Panc1 (cell line): ENCODE measurements at regions not wholly inside any gene's neighbourhood (a gene's known extent, or its start where the extent isn't known, plus 50 kb on each side); places are given as distances from the start of the nearest gene placed in this dataset.

ENCODE experiments used
- CTCF ChIP-seq: fragments of 450-650 bp; IDR thresholded peaks from 2 replicates; pipeline ENCODE4 v1.5.1; 2017; ENCODE audit warnings: mild to moderate bottlenecking
- POLR2AphosphoS5 ChIP-seq: IDR thresholded peaks from 2 replicates; pipeline ENCODE4 v1.6.1; 2012; ENCODE audit warnings: mild to moderate bottlenecking, low read depth, low read length, moderate library complexity
- SIN3A ChIP-seq: IDR thresholded peaks from 2 replicates; pipeline ENCODE4 v1.6.1; 2012; ENCODE audit warnings: low read depth, mild to moderate bottlenecking, low read length, moderate library complexity, borderline replicate concordance; ENCODE audit not compliant: insufficient read depth
- TCF7L2 ChIP-seq: IDR thresholded peaks from 2 replicates; pipeline ENCODE4 v1.6.1; 2011; ENCODE audit warnings: mild to moderate bottlenecking, low read depth, low read length, inconsistent platforms

- TF ChIP-seq CTCF: no peak
- no peak for TF ChIP-seq POLR2AphosphoS5
- no peak for TF ChIP-seq SIN3A
- TF ChIP-seq TCF7L2: no peak
Measured at GRCh38 chr12:17818931-17819330, 271.1 kb downstream of the RERGL start.
